Suprapubic skin (tissue), 4 donors: ENCODE measurements at regions not wholly inside any gene's neighbourhood (a gene's known extent, or its start where the extent isn't known, plus 50 kb on each side); places are given as distances from the start of the nearest gene placed in this dataset.

Experiments
- EP300 ChIP-seq: sonication (generic); formaldehyde crosslinking; IDR thresholded peaks from one replicate; pipeline ENCODE4 v1.6.1; 2017; ENCODE audit warnings: antibody characterized with exemption
- POLR2A ChIP-seq, 2 donors: fragments of 450-650 bp; IDR thresholded peaks; one replicate each; pipeline ENCODE4 v1.6.1; 2017; ENCODE audit warnings: antibody characterized with exemption in 2 of 2, mild to moderate bottlenecking in 2 of 2, moderate library complexity in 2 of 2
- POLR2AphosphoS5 ChIP-seq, 3 donors: sonication (generic); formaldehyde crosslinking; IDR thresholded peaks; one replicate each; pipeline ENCODE4 v1.6.1; 2017; ENCODE audit warnings: antibody characterized with exemption in 3 of 3
- TF ChIP-seq, protein P1 (sequence below), 2 donors: fragments of 200-600 bp in 1 of 2; fragments of 450-650 bp in 1 of 2; sonication (generic) in 1 of 2; IDR thresholded peaks; one replicate each; pipeline ENCODE4 v1.5.1; 2016 to 2019; ENCODE audit warnings: antibody characterized with exemption in 2 of 2, mild to moderate bottlenecking in 1 of 2, moderate library complexity in 1 of 2

- TF ChIP-seq, protein P1, sequence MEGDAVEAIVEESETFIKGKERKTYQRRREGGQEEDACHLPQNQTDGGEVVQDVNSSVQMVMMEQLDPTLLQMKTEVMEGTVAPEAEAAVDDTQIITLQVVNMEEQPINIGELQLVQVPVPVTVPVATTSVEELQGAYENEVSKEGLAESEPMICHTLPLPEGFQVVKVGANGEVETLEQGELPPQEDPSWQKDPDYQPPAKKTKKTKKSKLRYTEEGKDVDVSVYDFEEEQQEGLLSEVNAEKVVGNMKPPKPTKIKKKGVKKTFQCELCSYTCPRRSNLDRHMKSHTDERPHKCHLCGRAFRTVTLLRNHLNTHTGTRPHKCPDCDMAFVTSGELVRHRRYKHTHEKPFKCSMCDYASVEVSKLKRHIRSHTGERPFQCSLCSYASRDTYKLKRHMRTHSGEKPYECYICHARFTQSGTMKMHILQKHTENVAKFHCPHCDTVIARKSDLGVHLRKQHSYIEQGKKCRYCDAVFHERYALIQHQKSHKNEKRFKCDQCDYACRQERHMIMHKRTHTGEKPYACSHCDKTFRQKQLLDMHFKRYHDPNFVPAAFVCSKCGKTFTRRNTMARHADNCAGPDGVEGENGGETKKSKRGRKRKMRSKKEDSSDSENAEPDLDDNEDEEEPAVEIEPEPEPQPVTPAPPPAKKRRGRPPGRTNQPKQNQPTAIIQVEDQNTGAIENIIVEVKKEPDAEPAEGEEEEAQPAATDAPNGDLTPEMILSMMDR (IDR thresholded peaks at IDR 0.05): no peak
- TF ChIP-seq POLR2AphosphoS5 (IDR thresholded peaks at IDR 0.05): no peak
- no peak for TF ChIP-seq POLR2A (IDR thresholded peaks at IDR 0.05)
- no peak for TF ChIP-seq EP300
Measured at GRCh38 chr11:93034031-93034722, 64.7 kb downstream of the MTNR1B start.
